ENCODE measurements at regions not wholly inside any gene's neighbourhood (a gene's known extent, or its start where the extent isn't known, plus 50 kb on each side); places are given as distances from the start of the nearest gene placed in this dataset.

DNA sequence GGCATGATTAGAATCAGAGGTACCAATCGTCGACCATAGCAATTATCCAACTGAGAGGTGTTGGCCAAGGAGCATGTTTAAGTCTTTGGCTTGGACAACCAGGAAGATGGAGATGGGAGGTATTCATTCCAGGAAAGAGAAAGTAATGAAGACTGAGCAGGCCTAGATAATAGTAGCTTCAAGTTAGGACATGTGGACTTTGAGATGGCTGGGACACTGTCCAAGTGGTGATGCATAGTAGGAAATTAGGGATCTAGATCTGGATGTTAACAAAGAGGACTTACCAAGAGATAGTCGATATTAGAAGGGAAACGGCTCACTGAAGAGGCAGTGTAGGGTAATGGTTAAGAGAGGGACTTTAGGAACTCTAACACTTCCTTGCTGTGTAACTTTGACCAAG is 266.7 kb downstream of the FAM76B start:
- Histone ChIP-seq H3F3A (ENCODE audit: low read depth) (no peaks in the 10 kb centered on the region), H3K9ac (no peak overlapping the region), H3K79me2 (ENCODE audit: low read depth) (no peaks in the 10 kb centered on the region), H3K4me2 (no peak overlapping the region), H3K4me3 (no peak overlapping the region), H3K36me3 (no peaks in the 10 kb centered on the region), H3K27ac (no peak overlapping the region), H3K27me3 (no peaks in the 10 kb centered on the region), H4K20me1 (ENCODE audit: low read depth) (no peaks in the 10 kb centered on the region), H2AFZ (replicated peaks) (no peak overlapping the region), H3K4me1 (peaks cover 5% of the 10 kb centered on the region), H3K9me3 (ENCODE audit: low read depth) (no peaks in the 10 kb centered on the region)
- TF ChIP-seq, protein P1, sequence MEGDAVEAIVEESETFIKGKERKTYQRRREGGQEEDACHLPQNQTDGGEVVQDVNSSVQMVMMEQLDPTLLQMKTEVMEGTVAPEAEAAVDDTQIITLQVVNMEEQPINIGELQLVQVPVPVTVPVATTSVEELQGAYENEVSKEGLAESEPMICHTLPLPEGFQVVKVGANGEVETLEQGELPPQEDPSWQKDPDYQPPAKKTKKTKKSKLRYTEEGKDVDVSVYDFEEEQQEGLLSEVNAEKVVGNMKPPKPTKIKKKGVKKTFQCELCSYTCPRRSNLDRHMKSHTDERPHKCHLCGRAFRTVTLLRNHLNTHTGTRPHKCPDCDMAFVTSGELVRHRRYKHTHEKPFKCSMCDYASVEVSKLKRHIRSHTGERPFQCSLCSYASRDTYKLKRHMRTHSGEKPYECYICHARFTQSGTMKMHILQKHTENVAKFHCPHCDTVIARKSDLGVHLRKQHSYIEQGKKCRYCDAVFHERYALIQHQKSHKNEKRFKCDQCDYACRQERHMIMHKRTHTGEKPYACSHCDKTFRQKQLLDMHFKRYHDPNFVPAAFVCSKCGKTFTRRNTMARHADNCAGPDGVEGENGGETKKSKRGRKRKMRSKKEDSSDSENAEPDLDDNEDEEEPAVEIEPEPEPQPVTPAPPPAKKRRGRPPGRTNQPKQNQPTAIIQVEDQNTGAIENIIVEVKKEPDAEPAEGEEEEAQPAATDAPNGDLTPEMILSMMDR (IDR thresholded peaks at IDR 0.05): no peak
- Mint-ChIP-seq H3K27me3 (ENCODE audit: insufficient read depth, low read depth) (peaks cover 3% of the 10 kb centered on the region), H3K27ac (no peak overlapping the region), H3K36me3 (no peaks in the 10 kb centered on the region), H3K4me1 (peaks cover 18% of the 10 kb centered on the region), H3K4me3 (no peak overlapping the region), H3K9me3 (no peaks in the 10 kb centered on the region)
- DNase-seq (ENCODE audit: low spot score): no peak

DNA sequence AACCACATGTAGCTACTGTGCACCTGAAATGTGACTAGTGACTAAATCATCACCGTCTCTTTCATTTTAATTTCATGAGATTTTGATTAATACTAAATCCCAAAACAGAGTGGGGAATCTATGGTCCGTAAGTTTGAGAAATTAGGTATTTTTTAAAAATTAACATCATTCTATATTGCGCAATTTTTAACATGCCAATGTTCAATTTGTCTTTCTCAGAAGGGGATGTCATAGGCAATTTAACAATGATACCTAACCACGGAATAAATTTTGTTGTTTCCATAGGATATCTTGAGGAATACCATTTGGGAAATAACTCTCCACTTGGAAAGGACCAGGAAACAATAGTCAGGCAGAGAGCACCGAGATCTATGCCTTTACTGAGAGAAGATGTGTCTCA is 267.7 kb downstream of the FAM76B start:
- H3K4me1 Mint-ChIP-seq: peaks cover 26% of the 10 kb centered on the region
- H4K20me1 ChIP-seq (ENCODE audit: low read depth): no peaks in the 10 kb centered on the region
- TF ChIP-seq, protein P1 (IDR thresholded peaks at IDR 0.05): no peak
- no peak for TF ChIP-seq EZH2phosphoT487 (IDR thresholded peaks at IDR 0.05)
- TF ChIP-seq EZH2 (IDR thresholded peaks at IDR 0.05): no peak

DNA sequence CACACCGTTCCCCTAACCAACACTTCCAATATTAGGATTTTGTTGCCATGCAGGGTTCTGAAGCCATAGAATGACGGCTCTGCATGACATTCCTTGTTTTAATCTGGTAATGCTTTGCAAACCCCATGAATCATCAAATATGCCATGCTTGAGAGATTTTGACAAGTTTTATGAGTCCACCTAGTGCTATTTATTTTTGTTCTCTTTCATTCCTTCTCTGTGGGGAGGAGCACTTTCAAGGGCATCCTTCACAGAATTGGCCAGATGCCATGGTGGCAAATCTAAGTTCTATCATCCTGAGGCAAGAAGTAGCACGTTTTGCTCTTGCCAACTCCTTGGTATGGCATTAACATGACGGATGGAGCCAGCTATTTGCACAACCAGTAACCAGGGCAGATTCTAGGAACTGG is 268.4 kb downstream of the FAM76B start:
- Mint-ChIP-seq H3K36me3 (no peaks in the 10 kb centered on the region), H3K9me3 (no peaks in the 10 kb centered on the region), H3K27me3 (ENCODE audit: insufficient read depth, low read depth) (peaks cover 3% of the 10 kb centered on the region), H3K4me1 (peaks cover 28% of the 10 kb centered on the region), H3K4me3 (no peak overlapping the region), H3K27ac (peak overlapping the region; percentile 2)
- Histone ChIP-seq H3K27me3 (no peaks in the 10 kb centered on the region), H3K4me3 (no peak overlapping the region), H3F3A (ENCODE audit: low read depth) (no peaks in the 10 kb centered on the region), H3K36me3 (no peaks in the 10 kb centered on the region), H2AFZ (replicated peaks) (no peak overlapping the region), H3K79me2 (ENCODE audit: low read depth) (no peaks in the 10 kb centered on the region), H3K27ac (no peak overlapping the region), H3K9ac (no peak overlapping the region), H3K4me1 (peaks cover 5% of the 10 kb centered on the region), H3K4me2 (no peak overlapping the region), H3K9me3 (ENCODE audit: low read depth) (no peaks in the 10 kb centered on the region), H4K20me1 (ENCODE audit: low read depth) (no peaks in the 10 kb centered on the region)
- TF ChIP-seq EZH2 (IDR thresholded peaks at IDR 0.05) (no peak), EZH2phosphoT487 (IDR thresholded peaks at IDR 0.05) (no peak)
- TF ChIP-seq, protein P1 (IDR thresholded peaks at IDR 0.05): no peak
- DNase-seq (ENCODE audit: low spot score): no peak

More for the DNA sequence above, 267.7 kb downstream of the FAM76B start:
- no peak overlapping the region for H3K27ac Mint-ChIP-seq
- Histone ChIP-seq H3F3A (ENCODE audit: low read depth) (no peaks in the 10 kb centered on the region), H3K27ac (no peak overlapping the region), H3K4me3 (no peak overlapping the region), H3K36me3 (no peaks in the 10 kb centered on the region), H3K4me2 (no peak overlapping the region), H3K9me3 (ENCODE audit: low read depth) (no peaks in the 10 kb centered on the region), H3K4me1 (peaks cover 5% of the 10 kb centered on the region), H2AFZ (replicated peaks) (no peak overlapping the region), H3K9ac (no peak overlapping the region), H3K79me2 (ENCODE audit: low read depth) (no peaks in the 10 kb centered on the region), H3K27me3 (no peaks in the 10 kb centered on the region)
- no peak overlapping the region for H3K4me3 Mint-ChIP-seq
- peaks cover 3% of the 10 kb centered on the region for H3K27me3 Mint-ChIP-seq (ENCODE audit: insufficient read depth, low read depth)
- H3K9me3 Mint-ChIP-seq: no peaks in the 10 kb centered on the region
- no peak for DNase-seq (ENCODE audit: low spot score)
- no peaks in the 10 kb centered on the region for H3K36me3 Mint-ChIP-seq
